Heart left ventricle (tissue), 16 donors: ENCODE measurements at regions not wholly inside any gene's neighbourhood (a gene's known extent, or its start where the extent isn't known, plus 50 kb on each side); places are given as distances from the start of the nearest gene placed in this dataset.

Source experiments
- ATAC-seq, 4 donors: fragments of 200-7000 bp; cut with Tn5 transposase; one replicate each; pipeline ENCODE4 v1.9.1; 2020 to 2022; ENCODE audit warnings: moderate library complexity in 4 of 4, mild to moderate bottlenecking in 3 of 4, moderate number of reproducible peaks in 1 of 4
- DNase-seq, 5 donors: peaks; one replicate each; pipeline ENCODE4 v3.0.0-alpha.2; 2020
- H3K27ac ChIP-seq, 12 donors: fragments of 200-600 bp; sonication (generic) in 4 of 12; one replicate each; pipeline versions ENCODE4 v1.5.0 to v1.8.0; 2016 to 2022; ENCODE audit warnings: mild to moderate bottlenecking in 2 of 12
- H3K27me3 ChIP-seq, 9 donors: fragments of 200-600 bp; sonication (generic) in 2 of 9; one replicate each; pipeline versions ENCODE4 v1.5.1 to v1.8.0; 2016 to 2022; ENCODE audit warnings: mild to moderate bottlenecking in 3 of 9
- H3K36me3 ChIP-seq, 9 donors: fragments of 200-600 bp; sonication (generic) in 2 of 9; one replicate each; pipeline versions ENCODE4 v1.5.0 to v1.8.0; 2018 to 2022; ENCODE audit warnings: mild to moderate bottlenecking in 2 of 9
- H3K4me1 ChIP-seq, 12 donors: fragments of 200-600 bp; sonication (generic) in 4 of 12; one replicate each; pipeline versions ENCODE4 v1.5.0 to v1.8.0; 2016 to 2022; ENCODE audit warnings: mild to moderate bottlenecking in 3 of 12
- H3K4me3 ChIP-seq, 12 donors: fragments of 200-600 bp; sonication (generic) in 4 of 12; one replicate each; pipeline versions ENCODE4 v1.5.0 to v1.8.0; 2017 to 2022; ENCODE audit warnings: mild to moderate bottlenecking in 9 of 12, moderate library complexity in 4 of 12
- H3K9me3 ChIP-seq, 12 donors: fragments of 200-600 bp; sonication (generic) in 4 of 12; one replicate each; pipeline versions ENCODE4 v1.5.0 to v1.8.0; 2016 to 2022; ENCODE audit warnings: mild to moderate bottlenecking in 1 of 12
- CTCF ChIP-seq, 12 donors: fragments of 200-600 bp; sonication (generic) in 4 of 12; IDR thresholded peaks; one replicate each; pipeline versions ENCODE4 v1.5.0 to v1.8.0; 2018 to 2022; ENCODE audit warnings: antibody characterized with exemption in 12 of 12, mild to moderate bottlenecking in 5 of 12
- POLR2A ChIP-seq, 2 donors: fragments of 450-650 bp; IDR thresholded peaks; one replicate each; pipeline ENCODE4 v1.6.1; 2017; ENCODE audit warnings: antibody characterized with exemption in 2 of 2, mild to moderate bottlenecking in 2 of 2, moderate library complexity in 2 of 2
- WGBS, 4 donors: extraction: QIAGEN DNeasy Blood & Tissue Kit in 2 of 4; methylation state at CpG; one replicate each; pipeline versions ENCODE4 v1.1.5 to v1.1.7; 2013 to 2018; 5-methylcytosine and 5-hydroxymethylcytosine counted together
- intact Hi-C, 10 donors: fragments of 100-400 bp; cut with DNase I; formaldehyde crosslinking; loops; one replicate each; pipeline versions ENCODE4 v1.11.1 to v1.14.2; 2022
- donor health status: ischemic (EF 13 %, LVEDD 7.1; RV severe dilation, severe dysfunction).
- donor health status: healthy with polysubstance abuse.
- donor health status: DM: no; HTN: yes; CAD: no.
- donor health status: DM: no; HTN: no; CAD: no.
- donor health status: ischemic (EF 25% LVEDD 6.9; RV normal size, moderate dysfunction).
- donor health status: ischemic (EF 25% LVEDD 5.7; RV mildly dilated, moderate dysfunction).
- donor health status: healthy.
- donor health status: DM: yes; HTN: yes; CAD: no.
- donor health status: ischemic (EF 35%, LVEDD 5.7; RV mildly dilated, moderate dysfunction).
- donor health status: nonischemic (EF 11% LVEDD 7.7; RV severe dilation, severe dysfunction).
- donor health status: DM: yes; HTN: yes; CAD: no.
- donor health status: PGD.
- donor health status: ischemic (EF 29% LVEDD 5.4; RV normal size, mild dysfunction).
- donor health status: nonischemic (EF 23%, LVEDD 6.1; RV moderate dilation, normal function).

- TF ChIP-seq POLR2A (IDR thresholded peaks at IDR 0.05) (no peak), CTCF (IDR thresholded peaks at IDR 0.05) (no peak)
- WGBS, 4 donors = 89 to 94% (median 91%) methylated on average over 3 of the region's 3 CpGs
- no peaks in the 10 kb centered on the region for H3K27me3 ChIP-seq
- peaks cover 0 to 31% (median 8%) of the 10 kb centered on the region in 12 donors for H3K4me1 ChIP-seq
- DNase-seq (no peak), ATAC-seq (no peak)
- intact Hi-C loops = loop anchor here in 5 of 10 donors (5.0 to 10.0 kb wide), 3 partner anchors 57 to 171 kb away; partner anchors contain the start of gene FEM1C (in 2 of the 5)
- H3K36me3 ChIP-seq = no peaks in the 10 kb centered on the region
- peak overlapping the region in 1 of 12 donors; percentile 71 for H3K27ac ChIP-seq
- no peaks in the 10 kb centered on the region for H3K9me3 ChIP-seq
- no peak overlapping the region for H3K4me3 ChIP-seq
Measured at GRCh38 chr5:115374057-115374775, 77.8 kb upstream of the CCDC112 start.

DNA sequence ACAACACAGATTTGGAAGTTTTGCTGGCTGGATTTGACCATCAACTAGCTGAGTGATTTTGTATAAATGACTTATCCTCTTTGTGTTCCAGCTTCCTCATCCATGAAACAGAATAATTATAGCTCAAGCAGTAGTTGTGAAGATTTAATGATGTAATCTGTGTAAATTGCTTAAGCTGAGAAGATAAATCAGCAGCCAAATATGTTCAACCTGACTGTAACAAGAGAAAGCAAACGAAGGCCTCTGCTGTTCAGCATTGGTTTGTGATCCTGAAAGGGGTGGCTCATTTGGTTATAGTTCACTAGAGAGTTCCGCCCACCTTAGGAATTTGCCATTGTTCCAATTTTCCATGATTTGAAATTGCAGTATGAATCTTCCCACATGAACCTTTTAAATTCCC is 75.7 kb upstream of the CCDC112 start:
- TF ChIP-seq POLR2A (IDR thresholded peaks at IDR 0.05) (no peak), CTCF (IDR thresholded peaks at IDR 0.05) (no peak)
- intact Hi-C loops = loop anchor here in 5 of 10 donors (5.0 to 10.0 kb wide), 3 partner anchors 55 to 173 kb away; partner anchors contain the start of gene FEM1C (in 2 of the 5)
- no peaks in the 10 kb centered on the region for H3K9me3 ChIP-seq
- H3K4me3 ChIP-seq = no peak overlapping the region
- no peaks in the 10 kb centered on the region for H3K27me3 ChIP-seq
- peaks cover 0 to 19% (median 4%) of the 10 kb centered on the region in 12 donors for H3K4me1 ChIP-seq
- WGBS, 4 donors = 47 to 73% (median 59%) methylated on average over 2 of the region's 2 CpGs
- peak overlapping the region in 5 of 12 donors; percentile 21 to 62 (median 31) for H3K27ac ChIP-seq
- no peak for DNase-seq
- H3K36me3 ChIP-seq = no peaks in the 10 kb centered on the region
- no peak for ATAC-seq

DNA sequence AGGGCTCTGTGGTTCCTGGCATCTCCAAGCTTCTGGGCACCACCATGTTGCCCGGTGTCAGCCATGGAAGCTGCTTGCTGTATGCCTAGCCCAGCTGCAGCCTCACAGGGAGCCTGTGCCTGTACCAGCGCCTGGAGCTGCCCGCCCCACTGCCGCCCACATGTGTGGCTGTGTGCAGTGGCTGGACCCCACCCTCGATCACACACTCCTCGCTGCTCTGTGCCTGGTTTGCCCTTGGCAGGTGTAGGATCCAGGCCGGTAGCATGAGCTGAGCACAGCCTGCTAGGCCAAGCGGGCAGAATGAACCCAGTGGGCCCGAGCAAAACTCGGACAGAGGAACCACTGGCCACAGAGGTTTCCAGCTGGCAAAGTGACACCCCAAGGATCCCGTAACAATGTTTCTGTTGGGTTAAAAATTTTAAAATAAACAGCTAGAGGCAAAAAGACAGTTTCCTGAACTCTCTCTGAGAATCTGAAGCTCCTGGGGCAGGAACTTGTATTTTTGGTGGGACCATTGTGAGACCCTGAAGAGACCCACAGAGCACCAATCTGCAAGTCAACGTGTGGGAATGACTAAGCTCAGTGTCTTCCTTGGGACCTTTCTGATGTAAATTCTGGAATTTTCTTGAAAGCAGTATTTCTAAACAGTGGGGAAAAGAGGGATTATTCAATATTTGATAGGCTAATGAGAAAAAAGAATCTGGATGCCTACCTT is 73.1 kb upstream of the CCDC112 start:
- Histone ChIP-seq H3K4me1 (peaks cover 0 to 23% (median 6%) of the 10 kb centered on the region in 12 donors), H3K36me3 (no peaks in the 10 kb centered on the region), H3K27me3 (no peaks in the 10 kb centered on the region), H3K4me3 (no peak overlapping the region), H3K27ac (no peak overlapping the region), H3K9me3 (no peaks in the 10 kb centered on the region)
- peak in 1 of 4 donors; percentile 8 for ATAC-seq
- TF ChIP-seq POLR2A (IDR thresholded peaks at IDR 0.05) (no peak), CTCF (IDR thresholded peaks at IDR 0.05) (no peak)
- WGBS, 4 donors = 88 to 95% (median 93%) methylated on average over 7 to 12 of the region's 12 CpGs
- intact Hi-C loops = loop anchor here in 8 of 10 donors (5.0 to 10.0 kb wide), 5 partner anchors 42 to 175 kb away; partner anchors contain the start of gene FEM1C (in 2 of the 8)
- DNase-seq = no peak

GRCh38 chr5:115366223-115366622 is 69.8 kb upstream of the CCDC112 start:
- H3K4me3 ChIP-seq = no peak overlapping the region
- no peaks in the 10 kb centered on the region for H3K36me3 ChIP-seq
- WGBS, 4 donors = 16 to 23% (median 19%) methylated on average over 2 of the region's 2 CpGs
- H3K27ac ChIP-seq = peak overlapping the region in 6 of 12 donors; percentile 6 to 56 (median 30)
- no peak for TF ChIP-seq POLR2A (IDR thresholded peaks at IDR 0.05)
- no peak for TF ChIP-seq CTCF (IDR thresholded peaks at IDR 0.05)
- intact Hi-C loops = loop anchor here in 4 of 10 donors (5.0 to 10.0 kb wide), 3 partner anchors 39 to 51 kb away; no protein-coding TSS in a partner anchor
- DNase-seq (peak in 1 of 5 donors; percentile 37), ATAC-seq (peak; percentile 42 to 84 (median 79))
- no peaks in the 10 kb centered on the region for H3K27me3 ChIP-seq
- no peaks in the 10 kb centered on the region for H3K9me3 ChIP-seq
- peaks cover 0 to 12% (median 4%) of the 10 kb centered on the region in 12 donors for H3K4me1 ChIP-seq
